NCI-H1105 treated with DMSO at 0.1 percent for 48 hours (cell line): ENCODE measurements at regions not wholly inside any gene's neighbourhood (a gene's known extent, or its start where the extent isn't known, plus 50 kb on each side); places are given as distances from the start of the nearest gene placed in this dataset.
"Not testable (repeated sequence)": the region's sequence is repeated elsewhere in the genome, so short reads cannot be mapped to it uniquely, and the experiment has no call there.

Experiments
- DNase-seq: peaks from one replicate; lab custom pipeline; 2025; lab: John Stamatoyannopoulos, UW

GRCh38 chr11:122604621-122605020 is 50.9 kb upstream of the UBASH3B start:
- DNase-seq: no peak

GRCh38 chr11:122601141-122602125 is 54.1 kb upstream of the UBASH3B start:
- no peak for DNase-seq

- no peak for DNase-seq
Measured at GRCh38 chr11:122600290-122600689, 55.2 kb upstream of the UBASH3B start.

DNA sequence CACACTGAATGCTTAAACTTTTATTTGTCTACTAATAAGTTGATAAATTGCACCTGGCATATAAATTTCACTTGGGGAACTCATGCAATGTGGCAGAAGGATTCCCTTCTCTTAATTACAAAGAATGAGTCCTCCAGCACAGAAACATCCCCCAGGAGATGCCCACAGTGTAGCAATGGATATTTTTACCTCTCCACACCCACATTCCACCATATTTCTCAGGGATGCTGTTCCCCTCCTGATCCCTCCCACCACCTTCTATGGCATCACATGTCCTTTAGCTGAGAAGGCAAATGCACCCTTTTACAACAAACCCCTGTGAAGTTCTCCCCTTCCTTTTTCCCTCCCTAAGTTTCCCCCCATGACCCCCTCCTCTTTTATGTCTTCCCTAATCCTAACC is 56.1 kb upstream of the UBASH3B start:
- no peak for DNase-seq

DNA sequence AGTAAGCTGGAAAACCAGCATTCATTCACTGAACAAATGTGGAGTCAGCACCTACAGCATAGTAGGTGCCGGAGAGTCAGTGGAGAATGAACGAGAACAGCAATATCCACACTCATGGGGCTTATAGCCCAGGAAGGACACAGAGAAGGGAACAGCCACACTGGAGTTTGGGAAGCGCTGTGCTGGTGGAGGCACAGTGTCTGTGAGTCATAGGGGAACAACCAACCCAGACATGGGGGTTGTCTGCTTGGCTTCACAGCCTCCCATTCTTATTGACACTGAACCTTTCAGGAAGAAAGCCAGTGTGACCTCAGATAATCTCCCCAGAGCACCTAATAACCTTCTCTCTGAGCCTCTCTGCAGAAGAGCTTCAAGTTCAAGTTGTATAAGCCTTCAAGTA is 56.6 kb upstream of the UBASH3B start:
- no peak for DNase-seq

DNA sequence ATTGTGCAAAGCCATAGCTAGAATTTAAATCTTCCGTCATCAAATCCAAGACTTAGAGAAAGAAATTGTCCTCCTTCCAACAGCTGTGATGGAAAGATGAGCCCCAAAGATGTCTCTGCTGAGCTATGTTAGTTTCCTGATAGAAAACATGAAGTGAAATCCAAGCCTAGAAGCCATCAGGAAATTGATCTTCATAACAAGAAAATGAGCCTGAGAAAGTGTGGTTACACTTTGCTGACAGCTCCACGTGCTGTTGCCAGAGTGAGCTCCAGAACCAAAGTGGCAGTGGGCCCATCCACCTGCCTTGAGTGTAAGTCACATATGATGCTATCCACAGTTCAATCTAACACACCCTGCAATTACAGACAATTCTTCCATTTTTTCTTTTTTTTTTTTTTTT is 58.0 kb upstream of the UBASH3B start:
- DNase-seq: no peak

GRCh38 chr11:122594986-122595645 is 60.4 kb upstream of the UBASH3B start:
- DNase-seq: no peak

DNA sequence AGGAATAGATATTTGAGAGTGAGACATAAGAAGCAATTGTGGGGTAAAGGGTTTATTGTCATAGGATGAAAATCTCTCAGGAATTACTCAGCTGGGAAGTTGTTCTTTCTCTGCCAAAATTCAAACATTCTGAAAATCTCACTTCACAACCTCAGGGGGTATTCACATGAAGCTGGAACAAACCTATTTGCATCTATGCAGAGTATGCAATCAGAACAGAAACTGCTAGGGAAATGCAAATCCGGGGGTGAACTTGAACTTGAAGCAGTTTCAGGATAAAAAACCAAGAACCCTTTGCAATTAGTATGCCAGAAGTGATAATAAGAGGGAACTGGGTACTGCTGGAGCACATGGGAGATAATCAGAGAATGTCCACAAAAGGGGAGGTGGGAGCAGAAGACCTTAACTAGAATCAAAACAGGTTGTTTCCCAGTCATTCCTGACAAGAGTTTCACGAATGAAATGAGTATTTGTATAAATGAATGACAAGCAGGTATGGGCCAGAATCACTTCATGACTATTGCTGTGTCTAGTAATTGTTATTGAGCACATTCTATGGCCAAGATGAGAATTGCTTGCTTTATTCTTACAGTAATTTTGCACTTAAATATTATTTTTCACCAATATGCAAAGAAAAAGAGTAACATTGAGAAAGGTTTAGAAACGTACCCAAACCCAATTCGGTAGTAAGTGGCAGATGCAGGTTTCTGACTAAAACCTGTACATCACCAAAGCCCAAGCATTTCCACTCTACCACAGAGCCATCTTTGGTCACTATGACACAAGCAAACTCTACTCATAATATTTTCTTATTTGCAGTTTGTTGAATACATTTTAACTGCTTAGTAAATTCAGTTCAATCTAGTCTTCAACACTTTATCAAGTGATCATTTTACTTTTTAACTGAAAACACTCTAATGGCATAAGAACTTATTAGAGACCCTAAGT is 61.8 kb upstream of the UBASH3B start:
- no peak for DNase-seq

GRCh38 chr11:122592641-122593040 is 62.9 kb upstream of the UBASH3B start:
- no peak for DNase-seq

DNA sequence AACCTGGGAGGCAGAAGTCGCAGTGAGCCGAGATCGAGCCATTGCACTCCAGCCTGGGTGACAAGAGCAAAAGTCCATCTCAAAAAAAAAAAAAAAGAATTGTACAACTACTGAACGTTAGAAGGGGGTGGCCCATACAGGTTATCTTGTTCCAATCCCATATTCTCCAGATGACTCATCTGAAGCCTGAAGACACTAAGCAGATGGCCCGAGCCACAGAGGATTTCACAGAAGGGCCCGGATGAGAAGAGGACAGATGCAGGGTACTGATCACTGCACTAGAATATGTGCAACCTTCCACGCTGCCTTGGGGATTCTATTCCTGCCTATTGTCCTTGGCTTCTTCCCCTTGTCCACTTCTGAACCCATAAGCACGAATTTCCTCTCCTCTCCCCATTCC is 70.9 kb upstream of the UBASH3B start:
- no peak for DNase-seq

DNA sequence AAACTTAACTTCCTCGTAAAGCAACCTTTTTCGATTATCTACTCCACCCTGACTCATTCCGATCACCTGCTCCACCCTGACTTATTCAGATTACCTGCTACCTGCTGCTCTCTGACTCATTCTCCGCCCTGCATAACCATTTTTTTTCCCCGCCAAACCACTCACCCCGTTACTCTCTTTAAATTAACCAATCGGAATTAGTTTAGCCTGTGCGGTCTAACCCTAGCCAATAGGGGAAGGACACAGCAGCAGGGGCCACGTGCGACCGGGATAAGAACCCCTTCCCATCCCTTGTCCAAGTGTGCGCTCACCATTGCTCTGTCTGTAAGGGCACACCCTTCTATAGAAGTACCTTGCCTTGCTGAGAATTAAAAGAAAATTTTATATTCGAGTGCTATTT is 75.5 kb upstream of the UBASH3B start:
- not testable (repeated sequence) for DNase-seq

GRCh38 chr11:122578171-122578825 is 77.2 kb upstream of the UBASH3B start:
- DNase-seq: no peak

GRCh38 chr11:122572592-122572991 is 82.9 kb upstream of the UBASH3B start:
- no peak for DNase-seq

- no peak for DNase-seq
Measured at GRCh38 chr11:122563761-122564160, 91.8 kb upstream of the UBASH3B start.

DNA sequence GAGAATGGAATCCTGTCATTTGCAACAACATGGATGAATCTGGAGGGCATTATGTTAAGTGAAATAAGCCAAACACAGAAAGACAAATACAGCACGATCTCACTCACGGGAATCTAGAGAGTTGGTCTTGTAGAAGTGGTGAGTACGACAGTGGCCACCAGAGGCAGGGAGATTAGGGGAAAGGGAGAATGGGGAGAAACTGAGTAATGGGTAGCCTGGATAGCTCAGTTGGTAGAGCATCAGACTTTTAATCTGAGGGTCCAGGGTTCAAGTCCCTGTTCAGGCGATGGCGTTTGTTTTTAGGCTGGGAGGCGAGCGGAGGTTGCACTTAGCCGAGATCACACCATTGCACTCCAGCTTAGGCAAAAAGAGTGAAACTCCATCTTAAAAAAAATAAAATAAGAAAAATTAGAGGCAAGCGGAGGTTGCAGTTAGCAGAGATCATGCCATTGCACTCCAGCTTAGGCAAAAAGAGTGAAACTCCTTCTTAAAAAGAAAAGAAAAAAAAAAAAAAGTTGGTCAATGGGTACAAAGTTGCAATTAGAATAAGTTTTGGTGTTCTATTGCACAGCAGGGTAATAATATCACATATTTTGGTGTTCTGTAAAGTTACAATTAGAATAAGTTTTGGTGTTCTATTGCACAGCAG is 95.7 kb upstream of the UBASH3B start:
- no peak for DNase-seq

- DNase-seq: not testable (repeated sequence)
Measured at GRCh38 chr11:122559218-122559617, 96.3 kb upstream of the UBASH3B start.

DNA sequence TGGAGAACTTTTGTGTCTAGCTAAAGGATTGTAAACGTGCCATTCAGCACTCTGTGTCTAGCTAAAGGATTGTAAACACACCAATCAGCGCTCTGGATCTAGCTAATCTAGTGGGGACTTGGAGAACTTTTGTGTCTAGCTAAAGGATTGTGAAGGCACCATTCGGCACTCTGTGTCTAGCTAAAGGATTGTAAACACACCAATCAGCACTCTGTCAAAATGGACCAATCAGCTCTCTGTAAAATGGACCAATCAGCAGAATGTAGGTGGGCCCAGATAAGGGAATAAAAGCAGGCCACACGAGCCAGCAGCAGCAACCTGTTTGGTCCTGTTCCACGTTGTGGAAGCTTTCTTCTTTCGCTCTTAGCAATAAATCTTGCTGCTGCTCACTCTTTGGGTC is 98.4 kb upstream of the UBASH3B start:
- not testable (repeated sequence) for DNase-seq

DNA sequence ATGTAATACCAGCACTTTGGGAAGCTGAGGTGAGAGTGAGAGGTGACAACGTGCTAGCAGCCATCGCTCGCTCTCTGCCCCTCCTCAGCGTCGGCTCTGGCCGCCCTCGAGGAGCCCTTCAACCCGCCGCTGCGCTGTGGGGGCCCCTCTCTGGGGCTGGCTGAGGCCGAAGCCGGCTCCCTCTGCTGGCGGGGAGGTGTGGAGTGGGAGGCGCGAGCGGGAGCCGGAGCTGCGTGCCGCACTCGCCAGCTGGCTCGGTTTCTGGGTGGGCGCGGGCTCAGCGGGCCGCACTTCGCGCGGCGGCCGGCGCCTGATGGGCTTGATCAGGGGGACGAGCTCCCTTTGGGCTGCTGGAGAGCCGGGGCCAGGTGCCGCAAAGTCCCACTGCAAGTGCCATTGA is 98.9 kb upstream of the UBASH3B start:
- peak; percentile 70 for DNase-seq

DNA sequence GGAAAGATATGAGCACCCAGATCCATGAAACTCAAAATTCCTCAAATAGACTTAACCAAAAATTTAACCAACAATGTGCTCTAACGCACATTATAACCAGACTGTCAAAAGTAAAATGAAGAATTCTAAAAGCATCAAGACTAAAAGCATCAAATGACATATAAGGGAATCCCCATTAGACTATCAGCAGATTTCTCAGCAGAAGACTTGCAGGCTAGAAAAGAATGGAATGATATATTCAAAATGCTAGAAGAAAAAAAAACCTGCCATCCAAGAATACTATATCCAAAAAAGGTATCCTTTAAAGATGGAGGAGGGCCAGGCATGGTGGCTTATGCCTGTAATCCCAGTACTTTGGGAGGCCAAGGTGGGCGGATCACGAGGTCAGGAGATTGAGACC is 117.5 kb upstream of the UBASH3B start:
- DNase-seq: no peak

DNA sequence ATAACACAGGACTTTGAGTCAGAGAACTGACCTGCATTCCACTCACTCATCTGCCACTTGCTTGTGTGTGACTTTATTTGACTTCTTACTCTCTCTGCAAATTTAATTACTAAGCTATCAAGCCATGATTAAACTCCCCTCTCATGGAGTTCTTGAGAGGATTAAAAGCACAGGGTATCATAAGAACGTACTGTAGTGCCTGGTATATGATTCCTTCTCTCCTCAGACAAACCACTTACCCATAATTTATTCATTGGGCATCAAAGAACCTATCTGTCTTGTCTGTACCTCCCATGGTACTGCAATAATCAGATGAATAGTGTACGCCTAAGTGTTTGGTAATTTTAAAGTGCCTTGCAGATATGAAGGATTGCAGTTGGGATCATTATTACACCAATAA is 130.6 kb upstream of the UBASH3B start:
- DNase-seq: no peak
